Cardiac fibroblast (primary cell): ENCODE measurements at regions not wholly inside any gene's neighbourhood (a gene's known extent, or its start where the extent isn't known, plus 50 kb on each side); places are given as distances from the start of the nearest gene placed in this dataset.

Experiments
- DNase-seq, 2 donors: peaks; one replicate each; pipeline versions ENCODE4 v3.0.0 to v3.0.0-alpha.2; 2010; ENCODE audit warnings: low read depth in 2 of 2
- H3K4me3 ChIP-seq, 2 donors: replicated peaks in 1 of 2; 1 replicate in 1 of 2; 2 replicates in 1 of 2; pipeline ENCODE4 v1.5.1; 2011; ENCODE audit warnings: low read depth in 2 of 2, low read length in 2 of 2, mild to moderate bottlenecking in 2 of 2, moderate library complexity in 1 of 2
- TF ChIP-seq, protein P1 (sequence below): IDR thresholded peaks from one replicate; pipeline ENCODE4 v1.5.1; 2011; ENCODE audit warnings: low read depth, mild to moderate bottlenecking, low read length, inconsistent platforms

DNA sequence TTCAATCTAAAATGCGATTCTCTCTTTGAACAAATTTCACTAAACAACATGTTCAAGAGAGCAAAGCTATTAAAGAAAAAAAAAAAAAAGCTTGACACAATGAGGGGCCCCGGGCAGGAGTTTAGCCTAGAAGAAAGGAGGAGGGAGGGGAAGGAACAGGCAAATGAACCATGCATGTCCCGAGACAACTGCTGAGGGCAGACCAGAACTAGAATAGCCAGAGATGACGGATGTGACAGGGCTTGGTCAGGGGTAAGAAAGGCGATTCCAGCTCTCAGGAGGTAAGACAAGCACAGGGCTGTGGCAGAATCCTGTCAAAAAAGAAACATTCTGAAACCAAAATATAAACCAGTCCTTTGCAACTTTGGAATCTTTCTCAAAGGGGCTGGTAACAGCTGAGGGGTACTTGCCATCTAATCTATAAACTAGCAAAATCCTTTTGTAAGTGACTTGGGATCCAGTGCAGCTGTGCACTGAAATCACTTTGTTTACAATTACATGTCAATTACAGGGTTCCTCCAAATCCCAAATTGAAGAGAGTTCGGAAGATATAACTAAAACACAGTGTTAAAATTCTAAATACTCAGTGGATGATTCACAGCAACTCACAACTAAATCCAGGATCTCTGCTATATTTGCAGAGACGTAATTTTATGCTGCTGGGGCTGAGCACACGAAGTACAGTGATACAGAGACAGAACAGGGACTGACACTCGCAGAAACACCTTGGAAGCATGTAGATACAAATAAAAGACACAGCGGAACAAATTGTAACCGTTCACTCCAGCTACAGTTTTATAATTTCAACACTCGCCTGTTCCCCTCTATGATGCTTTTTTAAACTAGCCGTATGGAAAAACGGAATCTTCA is 567.4 kb upstream of the ZFHX3 start:
- DNase-seq = no peak
- TF ChIP-seq, protein P1, sequence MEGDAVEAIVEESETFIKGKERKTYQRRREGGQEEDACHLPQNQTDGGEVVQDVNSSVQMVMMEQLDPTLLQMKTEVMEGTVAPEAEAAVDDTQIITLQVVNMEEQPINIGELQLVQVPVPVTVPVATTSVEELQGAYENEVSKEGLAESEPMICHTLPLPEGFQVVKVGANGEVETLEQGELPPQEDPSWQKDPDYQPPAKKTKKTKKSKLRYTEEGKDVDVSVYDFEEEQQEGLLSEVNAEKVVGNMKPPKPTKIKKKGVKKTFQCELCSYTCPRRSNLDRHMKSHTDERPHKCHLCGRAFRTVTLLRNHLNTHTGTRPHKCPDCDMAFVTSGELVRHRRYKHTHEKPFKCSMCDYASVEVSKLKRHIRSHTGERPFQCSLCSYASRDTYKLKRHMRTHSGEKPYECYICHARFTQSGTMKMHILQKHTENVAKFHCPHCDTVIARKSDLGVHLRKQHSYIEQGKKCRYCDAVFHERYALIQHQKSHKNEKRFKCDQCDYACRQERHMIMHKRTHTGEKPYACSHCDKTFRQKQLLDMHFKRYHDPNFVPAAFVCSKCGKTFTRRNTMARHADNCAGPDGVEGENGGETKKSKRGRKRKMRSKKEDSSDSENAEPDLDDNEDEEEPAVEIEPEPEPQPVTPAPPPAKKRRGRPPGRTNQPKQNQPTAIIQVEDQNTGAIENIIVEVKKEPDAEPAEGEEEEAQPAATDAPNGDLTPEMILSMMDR = no peak
- no peak overlapping the region for H3K4me3 ChIP-seq

DNA sequence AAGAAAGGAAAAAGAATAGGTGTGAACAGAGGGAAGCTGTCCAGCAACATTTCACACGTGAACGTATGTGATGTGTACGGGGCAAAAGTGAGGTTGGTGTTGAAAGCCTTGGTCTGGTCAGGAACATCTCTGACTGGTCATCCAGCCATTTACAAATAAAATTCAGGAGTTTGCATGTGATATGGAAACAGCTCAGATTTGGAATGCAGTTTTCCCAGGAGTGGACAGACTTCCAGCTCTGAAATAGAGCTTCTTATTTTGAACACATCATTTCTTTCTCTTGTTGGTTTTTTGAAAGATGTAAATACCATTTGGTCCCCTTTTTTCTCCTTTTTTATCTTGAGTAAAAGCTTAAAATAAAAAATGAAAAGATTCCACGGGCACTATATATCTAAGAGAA is 566.2 kb upstream of the ZFHX3 start:
- no peak overlapping the region for H3K4me3 ChIP-seq
- TF ChIP-seq, protein P1 = no peak
- no peak for DNase-seq

DNA sequence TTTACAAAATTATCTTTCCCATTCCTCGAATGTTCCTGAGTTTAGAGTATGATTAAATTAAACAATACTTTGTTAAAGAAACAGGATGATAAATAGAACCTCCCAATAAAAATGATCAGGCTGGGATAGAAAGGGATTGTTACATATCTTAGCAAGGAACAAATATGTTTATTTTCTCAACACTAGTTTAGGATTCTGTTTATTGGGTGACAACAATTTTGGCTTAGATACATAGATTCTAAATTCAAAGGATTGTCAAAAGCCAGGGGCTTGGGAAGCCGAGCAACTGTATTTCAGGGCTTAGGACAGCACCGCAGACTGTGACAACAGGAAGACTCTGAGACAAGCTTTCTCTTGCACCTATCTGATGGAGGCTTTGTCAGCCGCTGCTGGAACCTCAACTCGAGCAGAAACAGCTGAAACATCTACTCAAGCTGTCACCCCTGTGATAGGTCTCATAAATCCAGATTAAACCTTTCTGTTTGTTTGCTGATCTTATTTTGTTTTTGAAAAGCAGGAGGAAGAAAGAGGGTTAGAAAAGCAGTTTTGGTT is 562.8 kb upstream of the ZFHX3 start:
- TF ChIP-seq, protein P1 = no peak
- H3K4me3 ChIP-seq = no peak overlapping the region

DNA sequence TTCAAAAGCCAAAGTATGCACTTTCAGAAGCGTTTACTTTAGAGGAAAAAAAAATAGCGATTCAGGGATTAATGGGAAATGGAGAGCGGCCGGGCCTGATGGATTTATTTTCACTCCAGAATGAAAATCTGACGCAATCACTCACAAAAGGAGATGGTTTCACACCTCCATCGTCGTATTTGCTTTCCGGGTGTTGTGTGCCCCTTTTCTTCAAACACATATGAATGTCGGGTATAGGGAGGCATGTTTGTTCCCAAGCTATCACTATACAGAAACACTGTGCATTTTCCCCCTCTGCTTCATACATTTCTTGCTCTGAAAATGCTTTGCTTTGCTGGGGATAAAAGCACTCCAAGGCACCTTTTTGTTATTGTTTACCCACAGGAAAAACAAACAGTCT is 562.2 kb upstream of the ZFHX3 start:
- DNase-seq = no peak
- TF ChIP-seq, protein P1 = no peak
- H3K4me3 ChIP-seq = no peak overlapping the region

More for the DNA sequence above, 562.8 kb upstream of the ZFHX3 start:
- DNase-seq = no peak

DNA sequence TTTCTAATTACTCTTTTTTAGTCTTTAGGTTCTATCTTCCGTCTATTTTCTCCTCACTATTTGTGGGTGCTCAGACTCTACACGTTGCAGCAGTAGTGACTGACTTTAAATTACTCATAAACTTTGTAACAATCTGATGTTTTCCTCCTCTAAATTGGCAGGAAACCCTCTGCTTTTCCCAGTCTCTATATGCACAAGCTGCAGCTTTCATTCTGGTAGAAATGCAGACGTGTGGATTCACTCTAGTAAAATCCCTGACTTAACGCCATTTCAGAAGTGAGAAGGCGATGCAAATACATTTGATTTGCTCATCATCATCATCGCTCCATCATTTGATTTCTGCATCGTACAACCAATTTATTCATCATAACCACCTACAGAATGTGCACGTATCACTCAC is 561.0 kb upstream of the ZFHX3 start:
- H3K4me3 ChIP-seq = no peak overlapping the region
- TF ChIP-seq, protein P1 = no peak
- DNase-seq = no peak

DNA sequence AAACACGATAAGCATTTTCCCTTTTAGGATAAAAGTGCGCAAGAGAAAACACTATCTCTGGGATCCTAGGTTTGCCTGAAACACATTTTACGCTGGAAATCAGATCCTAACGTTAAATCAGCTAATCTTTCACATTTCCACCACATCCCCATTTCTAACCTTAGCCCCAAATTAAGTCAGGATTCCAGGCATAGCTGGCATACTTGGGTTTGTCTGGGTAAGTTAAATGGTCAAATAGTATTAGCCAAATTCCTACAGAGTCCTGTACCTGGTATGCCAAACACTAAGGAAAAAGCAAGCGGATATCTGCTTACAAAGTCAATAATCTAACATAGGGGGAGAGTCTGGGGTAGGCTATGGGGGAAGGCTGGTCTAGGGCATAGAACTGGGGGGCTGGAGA is 557.4 kb upstream of the ZFHX3 start:
- no peak for DNase-seq
- H3K4me3 ChIP-seq = no peak overlapping the region
- TF ChIP-seq, protein P1 = no peak

DNA sequence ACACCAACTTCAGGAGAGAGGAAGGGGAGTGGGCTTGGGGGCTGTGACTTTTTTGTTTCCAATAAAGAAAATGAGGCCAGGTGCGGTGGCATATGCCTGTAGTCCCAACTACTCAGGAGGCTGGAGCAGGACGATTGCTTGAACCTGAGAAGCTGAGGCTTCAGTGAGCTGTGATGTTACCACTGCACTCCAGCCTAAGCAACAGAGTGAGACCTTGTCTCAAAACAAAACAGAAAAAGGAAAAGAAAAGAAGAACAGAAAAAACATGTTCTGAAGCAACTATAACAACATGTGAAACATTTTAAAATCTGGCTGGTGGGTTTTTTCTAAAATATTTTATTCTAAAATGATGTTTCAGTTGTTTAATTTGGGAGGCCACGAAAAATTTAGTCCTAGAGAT is 554.0 kb upstream of the ZFHX3 start:
- H3K4me3 ChIP-seq = no peak overlapping the region
- TF ChIP-seq, protein P1 = no peak
- DNase-seq = no peak
